ENCODE measurements at regions not wholly inside any gene's neighbourhood (a gene's known extent, or its start where the extent isn't known, plus 50 kb on each side); places are given as distances from the start of the nearest gene placed in this dataset.
A peak's percentile ranks its signal among the peaks of the same experiment; 100 is the strongest.

- no peak for DNase-seq
- no peak overlapping the region for H3K4me3 ChIP-seq (ENCODE audit: low read depth, low read length)
Observed at GRCh38 chr16:73301984-73302383, 254.1 kb upstream of the ZFHX3 start.

GRCh38 chr16:73299346-73299745 is 251.4 kb upstream of the ZFHX3 start:
- DNase-seq: peak; percentile 39
- Histone ChIP-seq H3K4me3 (ENCODE audit: low read depth, low read length) (no peak overlapping the region), H3K27me3 (no peaks in the 10 kb centered on the region), H3K36me3 (no peaks in the 10 kb centered on the region), H3K9me3 (no peaks in the 10 kb centered on the region), H3K4me1 (peaks cover 18% of the 10 kb centered on the region)
- TF ChIP-seq, protein P1, sequence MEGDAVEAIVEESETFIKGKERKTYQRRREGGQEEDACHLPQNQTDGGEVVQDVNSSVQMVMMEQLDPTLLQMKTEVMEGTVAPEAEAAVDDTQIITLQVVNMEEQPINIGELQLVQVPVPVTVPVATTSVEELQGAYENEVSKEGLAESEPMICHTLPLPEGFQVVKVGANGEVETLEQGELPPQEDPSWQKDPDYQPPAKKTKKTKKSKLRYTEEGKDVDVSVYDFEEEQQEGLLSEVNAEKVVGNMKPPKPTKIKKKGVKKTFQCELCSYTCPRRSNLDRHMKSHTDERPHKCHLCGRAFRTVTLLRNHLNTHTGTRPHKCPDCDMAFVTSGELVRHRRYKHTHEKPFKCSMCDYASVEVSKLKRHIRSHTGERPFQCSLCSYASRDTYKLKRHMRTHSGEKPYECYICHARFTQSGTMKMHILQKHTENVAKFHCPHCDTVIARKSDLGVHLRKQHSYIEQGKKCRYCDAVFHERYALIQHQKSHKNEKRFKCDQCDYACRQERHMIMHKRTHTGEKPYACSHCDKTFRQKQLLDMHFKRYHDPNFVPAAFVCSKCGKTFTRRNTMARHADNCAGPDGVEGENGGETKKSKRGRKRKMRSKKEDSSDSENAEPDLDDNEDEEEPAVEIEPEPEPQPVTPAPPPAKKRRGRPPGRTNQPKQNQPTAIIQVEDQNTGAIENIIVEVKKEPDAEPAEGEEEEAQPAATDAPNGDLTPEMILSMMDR (IDR thresholded peaks at IDR 0.05; ENCODE audit: low read depth, low read length): no peak

More at GRCh38 chr16:73301984-73302383, 254.1 kb upstream of the ZFHX3 start:
- Histone ChIP-seq H3K9me3 (no peaks in the 10 kb centered on the region), H3K27me3 (no peaks in the 10 kb centered on the region), H3K4me1 (peaks cover 32% of the 10 kb centered on the region), H3K36me3 (no peaks in the 10 kb centered on the region)
- TF ChIP-seq, protein P1 (IDR thresholded peaks at IDR 0.05; ENCODE audit: low read depth, low read length): no peak

DNA sequence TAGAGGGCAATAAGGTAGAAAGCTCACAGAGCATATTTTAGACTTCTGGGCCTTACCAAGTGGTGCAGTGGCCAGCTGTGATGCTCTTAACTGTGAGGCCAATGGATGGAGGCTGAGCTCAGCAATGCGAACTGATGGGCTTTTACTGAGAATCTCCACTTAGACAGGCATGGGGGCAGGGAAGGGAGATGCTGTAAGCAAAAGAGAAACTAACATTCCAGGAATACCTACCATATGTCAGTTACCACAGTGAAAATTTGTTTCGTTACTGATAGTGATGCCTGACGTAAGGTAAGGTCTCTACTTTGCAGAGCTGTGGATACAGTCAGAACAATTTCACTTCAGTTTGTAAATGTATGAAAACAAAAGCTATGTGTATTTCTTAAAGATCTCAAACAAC is 250.6 kb upstream of the ZFHX3 start:
- no peak for DNase-seq
- H3K9me3 ChIP-seq: no peaks in the 10 kb centered on the region
- peaks cover 15% of the 10 kb centered on the region for H3K4me1 ChIP-seq
- TF ChIP-seq, protein P1 (IDR thresholded peaks at IDR 0.05; ENCODE audit: low read depth, low read length): no peak
- H3K36me3 ChIP-seq: no peaks in the 10 kb centered on the region
- no peaks in the 10 kb centered on the region for H3K27me3 ChIP-seq
- H3K4me3 ChIP-seq (ENCODE audit: low read depth, low read length): no peak overlapping the region

DNA sequence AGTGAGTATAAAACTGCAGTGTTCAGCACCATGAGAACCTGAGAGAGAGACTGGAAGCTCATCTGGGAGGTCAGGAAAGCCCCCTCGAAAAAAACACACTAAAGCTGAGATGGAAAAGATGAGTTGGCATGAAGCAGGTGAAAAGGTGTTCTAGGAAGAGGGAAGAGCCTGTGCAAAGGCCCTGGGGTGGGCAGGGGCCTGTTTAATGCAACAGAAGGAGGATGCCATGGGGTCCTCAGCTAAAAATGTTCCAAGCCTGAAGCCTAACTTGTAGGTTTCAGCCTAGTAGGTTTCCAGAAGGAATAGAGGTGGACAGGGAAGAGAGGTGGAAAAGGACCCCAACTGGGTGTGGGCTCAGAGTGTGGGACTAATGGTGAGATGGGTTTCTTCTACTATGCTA is 242.3 kb upstream of the ZFHX3 start:
- Histone ChIP-seq H3K4me1 (no peaks in the 10 kb centered on the region), H3K9me3 (no peaks in the 10 kb centered on the region)

GRCh38 chr16:73289232-73289631 is 241.3 kb upstream of the ZFHX3 start:
- DNase-seq: no peak
- Histone ChIP-seq H3K4me1 (no peaks in the 10 kb centered on the region), H3K9me3 (no peaks in the 10 kb centered on the region), H3K36me3 (no peaks in the 10 kb centered on the region), H3K27me3 (no peaks in the 10 kb centered on the region), H3K4me3 (ENCODE audit: low read depth, low read length) (no peak overlapping the region)
- TF ChIP-seq, protein P1 (IDR thresholded peaks at IDR 0.05; ENCODE audit: low read depth, low read length): no peak

More for the DNA sequence above, 242.3 kb upstream of the ZFHX3 start:
- Histone ChIP-seq H3K4me3 (ENCODE audit: low read depth, low read length) (no peak overlapping the region), H3K27me3 (no peaks in the 10 kb centered on the region), H3K36me3 (no peaks in the 10 kb centered on the region)
- TF ChIP-seq, protein P1 (IDR thresholded peaks at IDR 0.05; ENCODE audit: low read depth, low read length): no peak
- DNase-seq: no peak

GRCh38 chr16:73288520-73288919 is 240.6 kb upstream of the ZFHX3 start:
- Histone ChIP-seq H3K27me3 (no peaks in the 10 kb centered on the region), H3K4me1 (no peaks in the 10 kb centered on the region), H3K9me3 (no peaks in the 10 kb centered on the region), H3K4me3 (ENCODE audit: low read depth, low read length) (no peak overlapping the region), H3K36me3 (no peaks in the 10 kb centered on the region)
- TF ChIP-seq, protein P1 (IDR thresholded peaks at IDR 0.05; ENCODE audit: low read depth, low read length): no peak
- DNase-seq: no peak
